BJ (cell line): ENCODE measurements at regions not wholly inside any gene's neighbourhood (a gene's known extent, or its start where the extent isn't known, plus 50 kb on each side); places are given as distances from the start of the nearest gene placed in this dataset.
A peak's percentile ranks its signal among the peaks of the same experiment; 100 is the strongest.

Experiments used
- CTCF ChIA-PET: fragments of 350-600 bp; formaldehyde crosslinking; extraction: SDS; loops from one replicate; lab custom pipeline; 2021; ENCODE audit warnings: antibody characterized with exemption, inconsistent platforms; lab: Yijun Ruan, JAX
- POLR2A ChIA-PET: fragments of 300-600 bp; sonication (Branson Sonifier 250); formaldehyde crosslinking; extraction: SDS; loops from one replicate; lab custom pipeline; 2021; ENCODE audit warnings: antibody characterized with exemption; lab: Charles Lee
- DNase-seq: peaks from one replicate; pipeline ENCODE4 v3.0.0-alpha.2; 2011; ENCODE audit warnings: low read depth
- H3K27me3 ChIP-seq: 2 replicates; pipeline ENCODE4 v1.6.0; 2011; ENCODE audit warnings: low read length; ENCODE audit not compliant: control insufficient read depth, insufficient read depth
- H3K36me3 ChIP-seq: 2 replicates; pipeline ENCODE4 v1.5.1; 2011; ENCODE audit warnings: low read length; ENCODE audit not compliant: control insufficient read depth, insufficient read depth
- H3K4me3 ChIP-seq: 2 replicates; pipeline ENCODE4 v1.5.1; 2011; ENCODE audit warnings: low read depth, mild to moderate bottlenecking, control low read depth, low read length
- CTCF ChIP-seq: IDR thresholded peaks from 2 replicates; pipeline ENCODE4 v1.5.1; 2011; ENCODE audit warnings: low read depth, mild to moderate bottlenecking, control low read depth, inconsistent platforms, low read length, moderate library complexity; ENCODE audit not compliant: insufficient read depth

GRCh38 chr10:27614776-27615175 lies 110.7 kb downstream of the RAB18 start:
- H3K36me3 ChIP-seq = no peaks in the 10 kb centered on the region; the same call in 1 of the 2 replicates
- ChIA-PET POLR2A (no interaction called here), CTCF (no interaction called here)
- H3K27me3 ChIP-seq = no peaks in the 10 kb centered on the region
- no peak for DNase-seq
- no peak for TF ChIP-seq CTCF
- no peak overlapping the region for H3K4me3 ChIP-seq

GRCh38 chr10:27618036-27618615 lies 114.0 kb downstream of the RAB18 start:
- Histone ChIP-seq H3K27me3 (no peaks in the 10 kb centered on the region), H3K4me3 (no peak overlapping the region), H3K36me3 (no peaks in the 10 kb centered on the region)
- no peak for DNase-seq
- ChIA-PET POLR2A (interaction anchor here (0.6 kb wide), 1 partner anchor 463 kb away, joined by 9 read pairs; no protein-coding TSS in a partner anchor), CTCF (interaction anchor here (0.8 to 0.9 kb wide), 2 partner anchors 68 to 521 kb away, joined by 3 to 4 read pairs; no protein-coding TSS in a partner anchor)
- TF ChIP-seq CTCF = no peak

GRCh38 chr10:27618906-27619305 lies 114.8 kb downstream of the RAB18 start:
- H3K36me3 ChIP-seq = no peaks in the 10 kb centered on the region
- CTCF ChIA-PET = interaction anchor here (0.9 kb wide), 1 partner anchor 67 kb away, joined by 4 read pairs; no protein-coding TSS in a partner anchor
- DNase-seq = no peak
- POLR2A ChIA-PET = no interaction called here
- no peaks in the 10 kb centered on the region for H3K27me3 ChIP-seq
- H3K4me3 ChIP-seq = no peak overlapping the region
- TF ChIP-seq CTCF = no peak

DNA sequence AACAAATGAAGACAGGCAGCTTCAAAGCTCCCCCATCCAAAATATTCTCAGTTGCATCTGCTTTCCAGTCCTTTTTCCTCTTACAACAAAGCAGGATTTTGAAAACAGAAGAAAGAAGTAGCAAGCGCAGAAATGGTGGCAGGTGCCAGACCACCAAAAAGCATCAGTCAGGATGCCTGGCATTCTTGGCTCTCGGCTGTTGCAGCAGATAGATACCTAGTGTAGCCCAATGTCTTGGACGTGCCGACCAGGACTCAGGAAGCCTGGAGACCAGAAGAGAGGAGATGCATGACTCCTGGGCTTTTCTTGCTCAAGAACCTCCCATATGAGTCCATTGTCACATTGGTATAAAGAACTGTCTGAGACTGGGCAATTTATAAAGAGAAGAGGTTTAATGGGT lies 115.2 kb downstream of the RAB18 start:
- no peak for DNase-seq
- Histone ChIP-seq H3K4me3 (no peak overlapping the region), H3K27me3 (no peaks in the 10 kb centered on the region), H3K36me3 (no peaks in the 10 kb centered on the region)
- ChIA-PET CTCF (interaction anchor here (0.9 kb wide), 1 partner anchor 67 kb away, joined by 4 read pairs; no protein-coding TSS in a partner anchor), POLR2A (no interaction called here)
- no peak for TF ChIP-seq CTCF

DNA sequence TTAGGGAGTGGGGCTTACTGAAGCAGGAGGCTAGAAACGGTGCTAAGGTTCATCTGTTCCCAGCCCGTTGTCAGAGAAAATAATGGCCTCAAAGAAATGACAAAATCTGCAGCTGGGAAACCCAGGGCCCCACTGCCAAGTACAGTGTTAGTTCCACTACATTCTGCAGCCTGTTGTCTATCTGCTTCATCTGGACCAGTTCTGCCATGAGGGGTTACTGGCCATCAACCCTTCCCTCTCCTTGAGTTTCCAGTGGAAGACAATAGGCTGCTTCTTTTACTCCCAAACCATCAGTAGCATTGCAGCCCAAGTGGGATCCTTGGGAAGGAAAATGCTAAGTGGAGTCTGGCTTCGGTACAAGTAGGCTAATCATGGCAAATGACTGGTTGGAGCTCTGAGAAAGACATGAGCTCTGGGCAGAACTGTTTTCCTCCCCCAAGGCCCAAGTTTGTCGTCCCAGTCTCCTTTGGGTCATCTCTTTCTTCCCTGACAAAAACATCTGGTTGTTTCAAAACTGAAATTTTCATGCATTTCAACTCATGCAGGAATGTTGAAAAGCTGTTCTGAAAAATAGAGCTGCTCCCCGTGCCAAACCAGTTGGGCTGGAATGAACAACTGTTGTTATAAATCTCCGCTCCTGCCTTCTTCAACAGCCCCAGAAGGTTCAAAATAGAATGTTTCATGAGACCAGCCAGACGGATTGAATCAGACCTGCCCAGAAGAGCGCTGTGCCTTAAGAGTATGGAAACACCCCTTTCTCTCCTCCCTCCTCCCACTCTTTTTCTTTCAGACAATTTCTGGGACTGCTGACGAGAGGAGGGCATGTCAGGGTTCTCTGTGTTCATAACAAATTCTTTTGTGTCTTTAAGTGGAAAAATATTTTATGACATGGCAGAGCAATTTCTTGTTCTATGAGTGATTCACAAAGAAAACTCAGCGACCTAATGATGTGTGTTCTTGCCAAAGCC lies 116.6 kb downstream of the RAB18 start:
- peak; percentile 94 for DNase-seq
- POLR2A ChIA-PET = interaction anchor here (0.8 kb wide), 1 partner anchor 9 kb away, joined by 6 read pairs; no protein-coding TSS in a partner anchor

More for the DNA sequence above, 116.6 kb downstream of the RAB18 start:
- CTCF ChIA-PET = interaction anchor here (0.9 to 1.4 kb wide), 2 partner anchors 10 to 558 kb away, joined by 3 read pairs; no protein-coding TSS in a partner anchor
- Histone ChIP-seq H3K4me3 (no peak overlapping the region), H3K27me3 (no peaks in the 10 kb centered on the region), H3K36me3 (no peaks in the 10 kb centered on the region)
- no peak for TF ChIP-seq CTCF
